SW480 (cell line): ENCODE measurements at regions not wholly inside any gene's neighbourhood (a gene's known extent, or its start where the extent isn't known, plus 50 kb on each side); places are given as distances from the start of the nearest gene placed in this dataset.
A peak's percentile ranks its signal among the peaks of the same experiment; 100 is the strongest.

Experiments
- DNase-seq: peaks from one replicate; pipeline ENCODE4 v3.0.0-alpha.2; 2016; ENCODE audit warnings: low spot score

- DNase-seq = no peak
Measured at GRCh38 chr13:72527333-72527732, 200.1 kb downstream of the MZT1 start.

- DNase-seq = no peak
Measured at GRCh38 chr13:72523593-72523992, 203.8 kb downstream of the MZT1 start.

GRCh38 chr13:72523049-72523448 is 204.4 kb downstream of the MZT1 start:
- DNase-seq = peak; percentile 55

GRCh38 chr13:72521940-72522661 is 205.3 kb downstream of the MZT1 start:
- DNase-seq = no peak

- DNase-seq = no peak
Measured at GRCh38 chr13:72514146-72514545, 213.3 kb downstream of the MZT1 start.

- no peak for DNase-seq
Measured at GRCh38 chr13:72508392-72508791, 219.0 kb downstream of the MZT1 start.

GRCh38 chr13:72507416-72508199 is 219.8 kb downstream of the MZT1 start:
- no peak for DNase-seq

GRCh38 chr13:72506706-72507105 is 220.7 kb downstream of the MZT1 start:
- DNase-seq = no peak

GRCh38 chr13:72505376-72505775 is 222.1 kb downstream of the MZT1 start:
- no peak for DNase-seq

- DNase-seq = no peak
Measured at GRCh38 chr13:72504131-72504841, 223.1 kb downstream of the MZT1 start.

- no peak for DNase-seq
Measured at GRCh38 chr13:72500851-72501250, 226.6 kb downstream of the MZT1 start.

- no peak for DNase-seq
Measured at GRCh38 chr13:72495681-72496080, 231.7 kb downstream of the MZT1 start.

GRCh38 chr13:72489751-72490150 is 237.7 kb downstream of the MZT1 start:
- no peak for DNase-seq

GRCh38 chr13:72473321-72473720 is 254.1 kb downstream of the MZT1 start:
- no peak for DNase-seq

- no peak for DNase-seq
Measured at GRCh38 chr13:72469906-72470305, 257.5 kb downstream of the MZT1 start.

- DNase-seq = no peak
Measured at GRCh38 chr13:72463561-72463960, 263.9 kb downstream of the MZT1 start.

GRCh38 chr13:72462726-72463125 is 264.7 kb downstream of the MZT1 start:
- no peak for DNase-seq

- DNase-seq = no peak
Measured at GRCh38 chr13:72462166-72462565, 265.3 kb downstream of the MZT1 start.

GRCh38 chr13:72458701-72459100 is 268.7 kb downstream of the MZT1 start:
- DNase-seq = no peak

GRCh38 chr13:72457151-72457550 is 270.3 kb downstream of the MZT1 start:
- no peak for DNase-seq

- no peak for DNase-seq
Measured at GRCh38 chr13:72456486-72456885, 270.9 kb downstream of the MZT1 start.

GRCh38 chr13:72453161-72453560 is 274.3 kb downstream of the MZT1 start:
- DNase-seq = no peak

- no peak for DNase-seq
Measured at GRCh38 chr13:72448082-72448481, 279.3 kb downstream of the MZT1 start.
